GM10266 (cell line): ENCODE measurements at regions not wholly inside any gene's neighbourhood (a gene's known extent, or its start where the extent isn't known, plus 50 kb on each side); places are given as distances from the start of the nearest gene placed in this dataset.

Experiments
- DNase-seq: peaks from one replicate; pipeline ENCODE4 v3.0.0; 2012; ENCODE audit errors: extremely low spot score
- CTCF ChIP-seq: IDR thresholded peaks from 2 replicates; pipeline ENCODE4 v1.5.1; 2012; ENCODE audit warnings: mild to moderate bottlenecking, low read depth; ENCODE audit not compliant: control insufficient read depth, insufficient read depth; ENCODE audit errors: missing control alignments

GRCh38 chr18:22678486-22678885 lies 254.6 kb upstream of the RBBP8 start:
- no peak for TF ChIP-seq CTCF
- DNase-seq: no peak

GRCh38 chr18:22680944-22681343 lies 252.2 kb upstream of the RBBP8 start:
- no peak for DNase-seq
- no peak for TF ChIP-seq CTCF

- TF ChIP-seq CTCF: no peak
- no peak for DNase-seq
Observed at GRCh38 chr18:22681908-22682307, 251.2 kb upstream of the RBBP8 start.

DNA sequence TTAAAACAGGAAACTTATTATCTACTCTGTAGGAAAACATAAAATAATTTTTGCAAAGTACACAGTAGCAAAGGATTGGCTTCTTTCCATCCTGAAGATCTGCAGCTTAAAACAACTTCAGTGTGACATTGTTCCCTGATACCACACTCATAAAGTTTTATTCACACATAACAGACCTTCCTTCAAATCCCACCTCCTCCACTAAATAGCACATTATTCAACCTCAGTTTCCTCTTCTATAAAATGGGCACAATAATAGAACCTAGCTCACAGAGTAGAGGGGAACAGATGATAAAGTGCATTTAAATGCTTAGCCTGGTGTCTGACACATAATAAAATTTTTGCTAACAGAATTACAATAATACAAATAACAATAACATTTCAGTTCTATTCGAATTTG lies 250.4 kb upstream of the RBBP8 start:
- no peak for DNase-seq
- no peak for TF ChIP-seq CTCF

GRCh38 chr18:22683196-22683676 lies 249.9 kb upstream of the RBBP8 start:
- no peak for DNase-seq
- no peak for TF ChIP-seq CTCF

GRCh38 chr18:22683786-22684185 lies 249.3 kb upstream of the RBBP8 start:
- no peak for DNase-seq
- no peak for TF ChIP-seq CTCF

GRCh38 chr18:22684268-22684667 lies 248.9 kb upstream of the RBBP8 start:
- no peak for DNase-seq
- TF ChIP-seq CTCF: no peak
